Ishikawa (cell line): ENCODE measurements at regions not wholly inside any gene's neighbourhood (a gene's known extent, or its start where the extent isn't known, plus 50 kb on each side); places are given as distances from the start of the nearest gene placed in this dataset.

Source experiments
- CEBPB ChIP-seq: IDR thresholded peaks from 2 replicates; pipeline ENCODE4 v1.6.1; 2012
- CREB1 ChIP-seq: IDR thresholded peaks from 2 replicates; pipeline ENCODE4 v1.6.1; 2012; ENCODE audit warnings: low read depth
- EGR1 ChIP-seq: IDR thresholded peaks from 2 replicates; pipeline ENCODE4 v1.6.1; 2012
- EP300 ChIP-seq: IDR thresholded peaks from 2 replicates; pipeline ENCODE4 v1.6.1; 2012; ENCODE audit warnings: borderline replicate concordance
- FOXM1 ChIP-seq: IDR thresholded peaks from 2 replicates; pipeline ENCODE4 v1.6.1; 2012; ENCODE audit warnings: low read depth, borderline replicate concordance
- NFIC ChIP-seq: IDR thresholded peaks from 2 replicates; pipeline ENCODE4 v1.6.1; 2012
- RAD21 ChIP-seq: IDR thresholded peaks from 2 replicates; pipeline ENCODE4 v1.6.1; 2012; ENCODE audit warnings: low read depth
- TAF1 ChIP-seq: IDR thresholded peaks from 2 replicates; pipeline ENCODE4 v1.6.1; 2012; ENCODE audit warnings: low read depth, mild to moderate bottlenecking
- TCF12 ChIP-seq: IDR thresholded peaks from 2 replicates; pipeline ENCODE4 v1.6.1; 2012; ENCODE audit warnings: low read depth
- TEAD4 ChIP-seq: IDR thresholded peaks from 2 replicates; pipeline ENCODE4 v1.6.1; 2012
- USF1 ChIP-seq: IDR thresholded peaks from 2 replicates; pipeline ENCODE4 v1.6.1; 2012
- YY1 ChIP-seq: IDR thresholded peaks from 2 replicates; pipeline ENCODE4 v1.6.1; 2012; ENCODE audit warnings: low read depth
- ZBTB7A ChIP-seq: IDR thresholded peaks from 2 replicates; pipeline ENCODE4 v1.6.1; 2012; ENCODE audit warnings: low read depth
- TF ChIP-seq, protein P1 (sequence below): IDR thresholded peaks from 2 replicates; pipeline ENCODE4 v1.6.1; 2012; ENCODE audit warnings: low read depth, mild to moderate bottlenecking
- TF ChIP-seq, protein P2 (sequence below): IDR thresholded peaks from 2 replicates; pipeline ENCODE4 v1.6.1; 2012

DNA sequence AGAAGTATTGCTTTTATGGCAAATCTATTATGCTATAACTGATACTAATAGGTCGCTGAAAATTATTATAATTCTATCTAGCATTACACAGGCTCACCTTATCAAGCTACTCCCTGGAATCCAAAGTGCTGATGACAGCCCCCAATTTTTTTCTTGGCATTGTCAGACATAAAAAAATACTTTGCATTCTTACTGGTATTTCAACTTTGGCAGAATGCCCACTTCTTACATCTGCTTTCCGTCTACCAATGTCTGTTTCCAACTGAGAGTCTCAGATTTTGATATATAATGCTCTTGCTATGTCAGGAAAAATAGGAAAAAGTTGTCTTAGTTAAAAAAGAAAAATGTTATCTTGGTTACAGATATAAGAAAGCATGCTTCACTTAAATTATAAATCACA is 615.4 kb downstream of the C12orf50 start:
- TF ChIP-seq ZBTB7A (no peak), NFIC (peak; percentile 67), FOXM1 (no peak), EP300 (no peak), TEAD4 (peak; percentile 58), CREB1 (no peak), YY1 (no peak), TAF1 (no peak)
- TF ChIP-seq, protein P1, sequence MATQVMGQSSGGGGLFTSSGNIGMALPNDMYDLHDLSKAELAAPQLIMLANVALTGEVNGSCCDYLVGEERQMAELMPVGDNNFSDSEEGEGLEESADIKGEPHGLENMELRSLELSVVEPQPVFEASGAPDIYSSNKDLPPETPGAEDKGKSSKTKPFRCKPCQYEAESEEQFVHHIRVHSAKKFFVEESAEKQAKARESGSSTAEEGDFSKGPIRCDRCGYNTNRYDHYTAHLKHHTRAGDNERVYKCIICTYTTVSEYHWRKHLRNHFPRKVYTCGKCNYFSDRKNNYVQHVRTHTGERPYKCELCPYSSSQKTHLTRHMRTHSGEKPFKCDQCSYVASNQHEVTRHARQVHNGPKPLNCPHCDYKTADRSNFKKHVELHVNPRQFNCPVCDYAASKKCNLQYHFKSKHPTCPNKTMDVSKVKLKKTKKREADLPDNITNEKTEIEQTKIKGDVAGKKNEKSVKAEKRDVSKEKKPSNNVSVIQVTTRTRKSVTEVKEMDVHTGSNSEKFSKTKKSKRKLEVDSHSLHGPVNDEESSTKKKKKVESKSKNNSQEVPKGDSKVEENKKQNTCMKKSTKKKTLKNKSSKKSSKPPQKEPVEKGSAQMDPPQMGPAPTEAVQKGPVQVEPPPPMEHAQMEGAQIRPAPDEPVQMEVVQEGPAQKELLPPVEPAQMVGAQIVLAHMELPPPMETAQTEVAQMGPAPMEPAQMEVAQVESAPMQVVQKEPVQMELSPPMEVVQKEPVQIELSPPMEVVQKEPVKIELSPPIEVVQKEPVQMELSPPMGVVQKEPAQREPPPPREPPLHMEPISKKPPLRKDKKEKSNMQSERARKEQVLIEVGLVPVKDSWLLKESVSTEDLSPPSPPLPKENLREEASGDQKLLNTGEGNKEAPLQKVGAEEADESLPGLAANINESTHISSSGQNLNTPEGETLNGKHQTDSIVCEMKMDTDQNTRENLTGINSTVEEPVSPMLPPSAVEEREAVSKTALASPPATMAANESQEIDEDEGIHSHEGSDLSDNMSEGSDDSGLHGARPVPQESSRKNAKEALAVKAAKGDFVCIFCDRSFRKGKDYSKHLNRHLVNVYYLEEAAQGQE = no peak

DNA sequence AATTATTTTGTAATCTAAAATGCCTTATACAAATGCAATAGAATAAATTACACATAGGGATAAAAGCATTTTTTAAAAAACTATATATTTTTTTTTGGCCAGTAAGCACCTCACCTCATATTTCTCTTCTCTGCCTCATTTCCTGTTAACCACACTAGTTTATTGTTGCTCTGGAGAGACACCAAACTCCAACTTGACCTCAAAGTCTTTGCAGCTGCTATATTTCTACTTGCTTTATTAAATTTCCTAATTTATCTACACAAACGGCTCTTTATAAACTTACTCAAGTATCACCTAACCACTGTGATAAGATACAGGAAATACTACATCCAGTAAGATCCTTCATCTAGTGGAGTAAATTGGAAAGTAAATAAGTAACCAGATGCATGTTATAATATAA is 622.3 kb downstream of the C12orf50 start:
- TF ChIP-seq TAF1 (no peak), USF1 (no peak), CEBPB (no peak), TCF12 (no peak), NFIC (no peak), ZBTB7A (no peak), CREB1 (no peak), TEAD4 (no peak), YY1 (no peak), RAD21 (no peak), EP300 (no peak), FOXM1 (no peak), EGR1 (no peak)
- TF ChIP-seq, protein P1 = no peak
- TF ChIP-seq, protein P2, sequence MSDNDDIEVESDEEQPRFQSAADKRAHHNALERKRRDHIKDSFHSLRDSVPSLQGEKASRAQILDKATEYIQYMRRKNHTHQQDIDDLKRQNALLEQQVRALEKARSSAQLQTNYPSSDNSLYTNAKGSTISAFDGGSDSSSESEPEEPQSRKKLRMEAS = no peak

DNA sequence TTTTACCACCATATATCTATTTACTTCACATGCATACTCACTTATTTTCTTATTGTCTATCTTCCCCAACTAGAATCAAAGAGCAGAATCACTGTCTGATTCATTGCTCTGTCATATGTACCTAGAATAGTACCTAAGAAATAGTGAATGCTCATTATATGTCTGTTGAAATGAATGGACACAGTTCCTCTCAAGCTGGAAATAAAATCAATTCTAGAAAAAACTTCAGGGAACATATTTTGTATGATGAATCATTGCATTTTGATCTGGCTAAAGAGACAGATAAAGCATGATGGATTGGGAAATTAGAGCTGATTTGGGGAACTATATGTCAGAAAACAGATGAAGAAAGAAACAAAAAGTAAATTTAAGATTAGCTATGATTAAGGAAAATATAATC is 623.3 kb downstream of the C12orf50 start:
- TF ChIP-seq YY1 (no peak), RAD21 (no peak), CEBPB (no peak), NFIC (no peak), ZBTB7A (no peak), EGR1 (no peak), EP300 (no peak), TAF1 (no peak), TEAD4 (no peak), FOXM1 (no peak), USF1 (no peak), CREB1 (no peak), TCF12 (no peak)
- TF ChIP-seq, protein P1 = no peak
- TF ChIP-seq, protein P2 = no peak

- TF ChIP-seq TEAD4 = no peak
- TF ChIP-seq, protein P2 = no peak
- TF ChIP-seq USF1 = no peak
- no peak for TF ChIP-seq NFIC
Observed at GRCh38 chr12:87388376-87388775, 640.8 kb downstream of the C12orf50 start.

- TF ChIP-seq CREB1 (no peak), FOXM1 (no peak), EP300 (no peak), NFIC (no peak), TCF12 (no peak), EGR1 (no peak), RAD21 (no peak), TEAD4 (no peak), USF1 (no peak), CEBPB (no peak), TAF1 (no peak), ZBTB7A (no peak), YY1 (no peak)
- TF ChIP-seq, protein P2 = no peak
- TF ChIP-seq, protein P1 = no peak
Observed at GRCh38 chr12:87385322-87385721, 643.9 kb downstream of the C12orf50 start.
